ENCODE measurements at regions not wholly inside any gene's neighbourhood (a gene's known extent, or its start where the extent isn't known, plus 50 kb on each side); places are given as distances from the start of the nearest gene placed in this dataset.

DNA sequence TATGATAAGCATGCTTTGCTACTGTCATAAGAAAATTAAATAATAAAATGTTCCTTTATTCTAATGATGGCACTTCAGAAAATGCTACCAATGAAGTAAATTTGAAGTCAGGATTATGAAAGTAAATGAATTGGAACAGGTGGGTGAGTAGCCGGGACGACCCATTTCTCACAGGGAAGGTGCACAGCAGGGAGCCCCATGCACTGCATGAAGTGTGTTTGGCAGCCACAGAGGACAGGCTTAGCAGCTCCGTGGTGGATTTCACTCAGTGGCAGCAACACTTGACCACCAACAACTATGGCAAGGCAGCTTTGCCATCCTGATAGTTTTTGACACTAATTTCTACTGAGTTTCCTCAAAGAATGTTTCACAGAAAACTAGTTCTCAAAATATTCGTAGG, 146.3 kb downstream of the ATL2 start:
- TF ChIP-seq CTCF (conservative IDR thresholded peaks at IDR 0.05; ENCODE audit: low read length) (no peak), EZH2phosphoT487 (IDR thresholded peaks at IDR 0.05; ENCODE audit: borderline replicate concordance) (no peak)

Data from Loucy (cell line).